Activated T-helper 17 cell treated with anti-CD3 and anti-CD28 coated beads, Interleukin-2, amount 50 U/mL, for 72 hours (primary cell): ENCODE measurements at regions not wholly inside any gene's neighbourhood (a gene's known extent, or its start where the extent isn't known, plus 50 kb on each side); places are given as distances from the start of the nearest gene placed in this dataset.

Experiments used
- ATAC-seq: fragments of 150-1000 bp; cut with Tn5 transposase; replicated peaks from 2 replicates; pipeline ENCODE4 v1.10.0; 2021; ENCODE audit warnings: mild to moderate bottlenecking, moderate library complexity
- H3K27ac Mint-ChIP-seq: one replicate; pipeline ENCODE4 v1.8.0; 2022; ENCODE audit warnings: mixed read lengths
- H3K27me3 Mint-ChIP-seq: one replicate; pipeline ENCODE4 v1.8.0; 2022; ENCODE audit warnings: mixed read lengths
- H3K36me3 Mint-ChIP-seq: one replicate; pipeline ENCODE4 v1.8.0; 2022; ENCODE audit warnings: low read depth, mild to moderate bottlenecking, mixed read lengths
- H3K4me1 Mint-ChIP-seq: one replicate; pipeline ENCODE4 v1.8.0; 2022; ENCODE audit warnings: mixed read lengths
- H3K4me3 Mint-ChIP-seq: one replicate; pipeline ENCODE4 v1.8.0; 2022; ENCODE audit warnings: mild to moderate bottlenecking, mixed read lengths
- H3K9me3 Mint-ChIP-seq: one replicate; pipeline ENCODE4 v1.8.0; 2022; ENCODE audit warnings: mixed read lengths

DNA sequence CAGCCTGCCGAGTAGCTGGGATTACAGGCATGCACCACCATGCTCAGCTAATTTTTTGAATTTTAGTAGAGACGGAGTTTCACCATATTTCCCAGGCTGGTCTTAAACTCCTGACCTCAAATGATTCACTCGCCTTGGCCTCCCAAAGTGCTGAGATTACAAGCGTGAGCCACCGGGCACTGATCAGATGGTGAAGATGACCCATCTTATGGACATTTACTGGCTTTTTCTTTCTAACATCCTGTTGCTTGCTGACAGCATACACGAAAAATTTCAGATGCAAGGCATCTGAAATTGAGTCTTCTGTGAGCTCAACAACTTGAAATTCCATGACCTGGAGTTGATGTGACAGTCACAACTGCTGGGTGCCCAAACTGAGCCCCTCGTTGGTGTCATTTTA lies 859.5 kb upstream of the CNTNAP5 start:
- no peaks in the 10 kb centered on the region for H3K36me3 Mint-ChIP-seq
- no peak for ATAC-seq

DNA sequence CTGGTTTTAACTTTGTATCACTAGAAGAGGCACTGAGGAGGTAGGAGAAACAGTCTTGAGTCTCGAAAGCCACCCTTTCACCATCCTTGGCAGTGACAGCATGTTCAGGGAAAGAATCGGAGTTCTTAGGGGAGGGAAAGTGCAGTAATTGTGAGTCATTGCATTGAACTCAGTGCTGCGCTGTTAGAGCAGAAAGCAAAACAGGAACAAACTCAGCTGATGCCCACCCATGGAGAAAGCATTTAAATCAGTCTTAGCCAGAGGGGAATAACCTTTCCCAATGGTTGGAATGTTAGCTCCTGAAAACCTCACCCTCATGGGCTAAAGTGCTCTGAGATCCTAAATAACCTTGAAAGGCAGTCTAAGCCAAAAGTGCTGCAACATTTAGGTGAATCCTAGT lies 845.6 kb upstream of the CNTNAP5 start:
- Mint-ChIP-seq H3K4me3 (no peak overlapping the region), H3K36me3 (no peaks in the 10 kb centered on the region), H3K4me1 (no peaks in the 10 kb centered on the region), H3K27ac (no peak overlapping the region), H3K27me3 (no peaks in the 10 kb centered on the region), H3K9me3 (peaks cover 19% of the 10 kb centered on the region)
- no peak for ATAC-seq

More for the DNA sequence above, 859.5 kb upstream of the CNTNAP5 start:
- Mint-ChIP-seq H3K27ac (no peak overlapping the region), H3K4me3 (no peak overlapping the region), H3K4me1 (no peaks in the 10 kb centered on the region), H3K9me3 (peaks cover 23% of the 10 kb centered on the region), H3K27me3 (no peaks in the 10 kb centered on the region)

DNA sequence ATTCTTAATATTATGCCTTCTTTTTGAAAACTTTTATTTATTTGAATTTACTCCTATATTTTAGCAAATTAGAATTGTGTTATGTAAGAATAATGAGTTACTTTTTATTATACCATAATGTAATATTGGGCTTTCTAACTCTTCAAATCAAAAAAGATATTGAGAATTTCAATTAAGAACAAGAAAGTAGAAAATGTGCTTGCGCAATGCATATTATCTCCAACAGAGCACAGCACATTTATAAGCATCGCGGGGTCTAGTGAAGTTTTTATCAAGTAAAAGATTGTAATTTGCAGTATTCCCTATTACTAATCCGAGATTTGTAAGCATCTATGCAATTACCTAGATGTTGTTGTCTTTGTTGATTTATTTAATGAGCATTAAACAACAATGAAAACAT lies 829.1 kb upstream of the CNTNAP5 start:
- H3K9me3 Mint-ChIP-seq: peaks cover 27% of the 10 kb centered on the region
- no peaks in the 10 kb centered on the region for H3K27me3 Mint-ChIP-seq
- ATAC-seq: no peak
- H3K4me3 Mint-ChIP-seq: no peak overlapping the region
- H3K36me3 Mint-ChIP-seq: no peaks in the 10 kb centered on the region
- H3K4me1 Mint-ChIP-seq: no peaks in the 10 kb centered on the region
- H3K27ac Mint-ChIP-seq: no peak overlapping the region

DNA sequence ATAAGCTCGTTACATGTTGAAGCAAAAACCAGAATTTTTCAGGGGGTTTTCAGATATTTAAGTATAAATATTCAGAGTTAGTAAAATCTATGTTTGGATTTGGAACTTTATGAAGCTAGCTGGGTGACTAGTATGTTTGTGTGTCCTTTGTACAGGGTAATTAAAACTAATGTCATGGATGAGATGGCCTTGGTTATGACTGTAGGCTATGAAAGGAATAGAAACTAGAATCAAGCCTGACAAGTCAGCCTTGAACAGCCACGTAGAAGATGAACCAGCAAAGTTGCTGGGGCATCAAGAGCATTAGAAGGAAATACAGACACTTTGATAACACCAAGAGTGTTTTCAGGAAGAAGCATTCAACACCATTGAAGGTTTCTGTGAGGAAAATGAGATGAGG lies 825.1 kb upstream of the CNTNAP5 start:
- H3K27ac Mint-ChIP-seq: no peak overlapping the region

DNA sequence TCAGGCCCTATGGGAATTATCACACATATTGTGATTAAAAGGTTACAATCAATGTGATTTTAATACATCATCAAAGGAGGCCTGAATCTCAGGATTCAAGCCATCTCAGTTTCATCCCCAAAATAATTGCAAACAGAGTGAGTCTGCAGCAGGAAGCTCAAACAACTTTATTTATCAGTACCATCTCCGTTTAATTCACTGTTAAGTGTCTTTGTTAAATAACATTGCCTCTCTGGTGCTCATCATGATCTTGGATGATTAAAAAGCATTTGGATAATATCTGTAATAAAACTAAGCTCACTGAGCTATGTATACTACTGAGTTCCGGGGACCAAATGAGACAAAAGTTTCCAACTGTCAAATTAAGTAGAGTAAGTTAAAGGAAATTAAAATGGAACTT lies 817.8 kb upstream of the CNTNAP5 start:
- Mint-ChIP-seq H3K9me3 (peaks cover 7% of the 10 kb centered on the region), H3K4me1 (no peaks in the 10 kb centered on the region), H3K36me3 (no peaks in the 10 kb centered on the region), H3K27me3 (no peaks in the 10 kb centered on the region), H3K4me3 (no peak overlapping the region), H3K27ac (no peak overlapping the region)
- no peak for ATAC-seq

More for the DNA sequence above, 825.1 kb upstream of the CNTNAP5 start:
- Mint-ChIP-seq H3K4me1 (no peaks in the 10 kb centered on the region), H3K4me3 (no peak overlapping the region), H3K27me3 (no peaks in the 10 kb centered on the region), H3K36me3 (no peaks in the 10 kb centered on the region), H3K9me3 (peaks cover 26% of the 10 kb centered on the region)
- no peak for ATAC-seq

DNA sequence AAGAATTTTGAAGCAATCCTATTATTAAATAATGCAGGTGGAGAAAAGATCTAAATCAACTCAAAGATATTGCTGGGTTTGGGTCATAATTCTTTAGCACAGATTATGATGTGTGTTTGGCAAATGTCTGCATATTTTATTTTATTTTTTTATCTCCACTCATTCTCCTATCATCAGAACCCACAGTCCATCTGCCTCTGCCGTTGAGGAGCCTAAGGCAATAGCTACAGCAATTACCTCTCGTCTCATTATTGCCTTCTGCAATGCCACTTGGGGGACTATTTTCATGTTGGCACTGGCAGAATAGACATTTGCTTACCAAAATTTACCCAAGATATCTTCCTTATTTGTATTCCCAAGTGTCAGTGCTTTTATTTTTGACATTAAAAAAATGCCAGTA lies 815.9 kb upstream of the CNTNAP5 start:
- Mint-ChIP-seq H3K27ac (no peak overlapping the region), H3K27me3 (no peaks in the 10 kb centered on the region), H3K36me3 (no peaks in the 10 kb centered on the region), H3K9me3 (no peaks in the 10 kb centered on the region), H3K4me1 (no peaks in the 10 kb centered on the region), H3K4me3 (no peak overlapping the region)
- ATAC-seq: no peak

DNA sequence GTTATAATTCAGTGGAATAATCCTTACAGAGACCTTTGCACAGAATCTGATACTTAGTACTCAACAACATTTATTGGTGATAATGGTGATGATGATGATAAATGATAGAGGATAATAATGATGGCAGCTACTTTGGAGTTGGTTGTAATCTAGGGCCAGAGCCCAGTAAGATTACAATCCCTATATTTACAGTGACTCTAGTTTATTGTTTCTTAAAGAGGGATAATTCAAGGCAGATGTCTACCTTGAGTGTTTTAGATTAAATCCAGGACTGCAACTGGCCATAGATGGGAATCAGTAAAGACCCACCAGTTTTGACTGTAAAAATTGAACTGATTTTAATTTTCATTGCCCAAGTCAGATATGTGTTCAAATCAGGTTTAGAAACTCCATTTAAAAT lies 813.9 kb upstream of the CNTNAP5 start:
- no peaks in the 10 kb centered on the region for H3K27me3 Mint-ChIP-seq
- H3K4me3 Mint-ChIP-seq: no peak overlapping the region
- no peak for ATAC-seq
- H3K27ac Mint-ChIP-seq: no peak overlapping the region
- H3K9me3 Mint-ChIP-seq: no peaks in the 10 kb centered on the region
- no peaks in the 10 kb centered on the region for H3K4me1 Mint-ChIP-seq
- H3K36me3 Mint-ChIP-seq: no peaks in the 10 kb centered on the region

DNA sequence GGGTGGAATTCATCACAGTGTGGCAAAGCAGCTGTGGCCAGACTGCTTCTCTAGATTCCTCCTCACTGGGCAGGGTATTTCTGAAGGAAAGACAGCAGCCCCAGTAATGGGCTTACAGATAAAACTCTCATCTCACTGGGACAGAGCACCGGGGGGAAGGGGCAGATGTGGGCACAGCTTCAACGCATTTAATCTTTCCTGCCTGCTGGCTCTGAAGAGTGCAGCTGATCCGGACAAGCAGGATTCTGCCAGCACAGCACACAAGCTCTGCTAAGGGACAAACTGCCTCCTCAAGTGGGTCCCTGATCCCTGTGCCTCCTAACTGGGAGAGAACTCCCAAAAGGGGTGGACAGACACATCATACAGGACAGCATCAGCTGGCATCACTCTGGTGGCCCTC lies 779.9 kb upstream of the CNTNAP5 start:
- Mint-ChIP-seq H3K9me3 (peaks cover 22% of the 10 kb centered on the region), H3K4me1 (no peaks in the 10 kb centered on the region), H3K36me3 (no peaks in the 10 kb centered on the region), H3K4me3 (no peak overlapping the region), H3K27ac (no peak overlapping the region), H3K27me3 (no peaks in the 10 kb centered on the region)
- no peak for ATAC-seq

DNA sequence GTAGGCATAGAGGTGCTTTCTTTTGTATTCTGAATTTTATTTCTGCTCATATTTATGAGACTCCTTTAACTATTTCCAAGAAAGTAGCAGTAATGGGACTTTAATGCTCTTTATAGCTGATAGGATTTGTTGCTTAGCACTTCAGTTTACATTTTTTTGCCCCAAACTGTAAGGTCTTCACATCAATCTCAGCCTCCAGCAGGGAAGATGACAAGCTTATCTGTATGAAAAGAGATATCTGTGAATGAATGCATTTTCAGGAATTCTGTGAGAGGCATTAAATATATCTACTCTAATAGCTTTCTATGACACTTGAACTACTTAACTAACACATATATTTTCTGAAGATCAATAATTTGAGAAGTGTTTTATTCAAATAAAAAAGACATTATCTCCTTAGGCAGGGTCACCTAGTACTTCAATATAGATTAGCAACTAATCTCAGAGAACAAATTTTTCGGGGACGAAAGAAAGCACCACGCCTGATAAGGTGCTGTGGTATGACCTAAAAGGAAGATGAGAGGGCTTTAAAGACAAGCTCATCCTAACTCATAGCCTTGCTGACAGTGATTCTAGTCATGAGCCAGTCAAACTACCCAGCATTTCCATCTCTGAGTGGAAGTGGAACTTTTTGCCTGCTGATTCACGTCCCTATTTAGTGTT lies 766.1 kb upstream of the CNTNAP5 start:
- Mint-ChIP-seq H3K9me3 (peaks cover 14% of the 10 kb centered on the region), H3K27me3 (no peaks in the 10 kb centered on the region), H3K4me1 (no peaks in the 10 kb centered on the region), H3K27ac (no peak overlapping the region), H3K4me3 (no peak overlapping the region), H3K36me3 (no peaks in the 10 kb centered on the region)
- no peak for ATAC-seq

DNA sequence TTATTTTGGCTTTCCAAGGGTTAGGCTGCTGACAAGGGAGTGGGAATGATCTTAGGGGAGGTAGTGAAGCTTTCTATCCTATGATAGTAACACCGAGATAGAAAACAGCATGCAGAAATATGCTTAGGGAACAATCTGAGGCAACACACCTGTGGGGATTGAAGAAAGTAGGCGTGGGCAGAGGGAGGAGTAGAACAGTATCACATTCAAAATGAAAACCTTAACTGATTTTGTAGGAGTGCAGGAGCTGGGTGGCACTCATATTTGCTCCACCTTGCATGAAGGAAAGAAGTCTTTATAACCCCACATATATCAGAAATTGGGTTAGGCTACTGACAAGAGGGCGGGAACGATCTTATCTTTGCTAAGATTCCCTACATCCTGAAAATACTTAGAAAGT lies 762.2 kb upstream of the CNTNAP5 start:
- no peak for ATAC-seq
- Mint-ChIP-seq H3K27ac (no peak overlapping the region), H3K36me3 (no peaks in the 10 kb centered on the region), H3K4me3 (no peak overlapping the region), H3K4me1 (no peaks in the 10 kb centered on the region), H3K27me3 (no peaks in the 10 kb centered on the region), H3K9me3 (peaks cover 29% of the 10 kb centered on the region)

DNA sequence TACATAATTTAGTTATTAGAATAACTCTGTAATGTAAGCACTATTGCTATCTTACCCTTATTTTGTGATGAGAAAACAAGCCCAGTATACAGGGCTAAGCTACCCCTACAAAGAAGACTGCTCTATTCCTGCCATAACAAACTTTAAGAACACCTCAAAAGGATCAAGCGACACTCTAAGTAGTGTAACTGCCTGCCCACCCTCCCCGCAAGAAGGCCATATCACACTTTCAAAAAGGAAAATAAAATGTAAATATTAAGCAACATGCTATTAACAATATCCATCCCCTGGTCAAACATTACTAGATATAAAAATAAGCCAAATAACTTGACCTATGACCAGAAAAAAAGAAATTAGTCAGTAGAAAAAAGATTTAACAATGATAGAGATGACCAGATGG lies 741.7 kb upstream of the CNTNAP5 start:
- no peaks in the 10 kb centered on the region for H3K27me3 Mint-ChIP-seq
- H3K4me3 Mint-ChIP-seq: no peak overlapping the region
- H3K36me3 Mint-ChIP-seq: no peaks in the 10 kb centered on the region
- no peak overlapping the region for H3K27ac Mint-ChIP-seq
- ATAC-seq: no peak
- H3K4me1 Mint-ChIP-seq: no peaks in the 10 kb centered on the region
- H3K9me3 Mint-ChIP-seq: peaks cover 15% of the 10 kb centered on the region

DNA sequence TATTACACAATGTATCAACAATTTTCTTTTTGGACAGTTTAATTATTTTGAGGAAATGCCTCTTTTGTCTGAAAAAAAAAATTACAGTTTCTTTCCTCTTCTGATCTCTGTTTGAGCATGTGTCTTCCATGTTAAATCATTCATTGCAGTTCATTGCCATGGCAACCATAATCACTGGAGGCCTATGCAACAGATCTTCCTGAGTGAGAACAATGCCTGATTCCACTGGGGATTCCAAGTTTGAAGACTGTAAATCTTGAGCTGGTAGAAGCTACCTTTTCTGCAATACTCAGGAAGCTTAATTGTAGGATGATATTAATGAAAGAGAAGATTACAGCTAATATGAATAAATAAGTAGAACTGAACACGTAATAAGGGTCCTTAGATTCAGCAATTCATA lies 721.4 kb upstream of the CNTNAP5 start:
- H3K4me1 Mint-ChIP-seq: no peaks in the 10 kb centered on the region
- H3K4me3 Mint-ChIP-seq: no peak overlapping the region
- ATAC-seq: no peak
- peaks cover 3% of the 10 kb centered on the region for H3K9me3 Mint-ChIP-seq
- no peak overlapping the region for H3K27ac Mint-ChIP-seq
- no peaks in the 10 kb centered on the region for H3K27me3 Mint-ChIP-seq
- H3K36me3 Mint-ChIP-seq: no peaks in the 10 kb centered on the region
